ENCODE measurements at regions not wholly inside any gene's neighbourhood (a gene's known extent, or its start where the extent isn't known, plus 50 kb on each side); places are given as distances from the start of the nearest gene placed in this dataset.

DNA sequence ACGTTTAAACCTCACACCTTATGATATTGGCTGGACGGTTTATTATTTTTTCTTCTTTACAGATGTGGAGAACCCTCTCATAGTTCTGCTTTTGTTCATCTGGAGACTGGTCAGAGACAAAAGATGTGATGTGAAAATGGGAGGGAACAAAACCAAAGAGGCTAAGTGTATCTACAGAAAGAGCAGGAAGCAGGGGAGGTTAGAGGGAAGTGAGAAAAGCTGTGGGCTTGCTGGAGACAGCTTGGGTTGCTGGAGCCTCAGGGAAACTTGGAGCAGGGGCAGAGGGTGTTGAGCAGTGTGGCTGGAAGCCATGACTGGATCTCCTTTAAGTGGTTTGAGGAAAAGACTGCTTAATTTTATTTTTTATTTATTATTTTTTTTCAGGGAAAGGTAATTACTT, 79.0 kb upstream of the SNX19 start:
- Histone ChIP-seq H3K36me3 (ENCODE audit: control insufficient read depth, insufficient read depth, low read length) (no peaks in the 10 kb centered on the region), H3K4me3 (ENCODE audit: low read depth, low read length) (no peak overlapping the region), H3K79me2 (no peaks in the 10 kb centered on the region), H3K4me2 (ENCODE audit: low read length) (no peak overlapping the region), H2AFZ (no peak overlapping the region), H3K27me3 (ENCODE audit: control insufficient read depth, insufficient read depth, low read length) (no peaks in the 10 kb centered on the region), H3K9ac (no peak overlapping the region), H3K27ac (no peak overlapping the region), H3K9me3 (ENCODE audit: control insufficient read depth, low read length) (no peaks in the 10 kb centered on the region), H3K4me1 (no peaks in the 10 kb centered on the region)
- TF ChIP-seq, protein P1, sequence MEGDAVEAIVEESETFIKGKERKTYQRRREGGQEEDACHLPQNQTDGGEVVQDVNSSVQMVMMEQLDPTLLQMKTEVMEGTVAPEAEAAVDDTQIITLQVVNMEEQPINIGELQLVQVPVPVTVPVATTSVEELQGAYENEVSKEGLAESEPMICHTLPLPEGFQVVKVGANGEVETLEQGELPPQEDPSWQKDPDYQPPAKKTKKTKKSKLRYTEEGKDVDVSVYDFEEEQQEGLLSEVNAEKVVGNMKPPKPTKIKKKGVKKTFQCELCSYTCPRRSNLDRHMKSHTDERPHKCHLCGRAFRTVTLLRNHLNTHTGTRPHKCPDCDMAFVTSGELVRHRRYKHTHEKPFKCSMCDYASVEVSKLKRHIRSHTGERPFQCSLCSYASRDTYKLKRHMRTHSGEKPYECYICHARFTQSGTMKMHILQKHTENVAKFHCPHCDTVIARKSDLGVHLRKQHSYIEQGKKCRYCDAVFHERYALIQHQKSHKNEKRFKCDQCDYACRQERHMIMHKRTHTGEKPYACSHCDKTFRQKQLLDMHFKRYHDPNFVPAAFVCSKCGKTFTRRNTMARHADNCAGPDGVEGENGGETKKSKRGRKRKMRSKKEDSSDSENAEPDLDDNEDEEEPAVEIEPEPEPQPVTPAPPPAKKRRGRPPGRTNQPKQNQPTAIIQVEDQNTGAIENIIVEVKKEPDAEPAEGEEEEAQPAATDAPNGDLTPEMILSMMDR (IDR thresholded peaks at IDR 0.05), result no peak

DNA sequence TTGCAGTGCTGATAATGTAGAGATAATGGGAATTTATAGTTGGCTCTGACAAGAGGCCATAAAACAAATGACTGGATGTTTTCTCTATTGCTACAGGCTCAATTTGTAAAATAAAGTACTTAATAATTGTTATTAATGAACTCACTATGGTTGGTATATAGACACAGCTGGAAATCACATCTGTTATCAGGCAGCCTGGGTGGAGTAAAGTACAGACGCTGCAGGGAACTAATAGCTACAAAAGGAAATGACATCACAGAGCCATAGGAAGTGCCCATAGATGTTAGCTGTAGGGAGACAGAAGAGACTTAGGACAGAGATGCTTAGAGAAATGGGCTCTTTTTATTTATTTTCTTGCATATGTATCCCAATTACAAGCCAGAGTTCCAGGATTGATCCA, 81.0 kb upstream of the SNX19 start:
- H3K4me2 ChIP-seq (ENCODE audit: low read length), result no peak overlapping the region
- no peaks in the 10 kb centered on the region for H3K9me3 ChIP-seq (ENCODE audit: control insufficient read depth, low read length)
- no peak overlapping the region for H3K9ac ChIP-seq
- no peaks in the 10 kb centered on the region for H3K27me3 ChIP-seq (ENCODE audit: control insufficient read depth, insufficient read depth, low read length)
- H3K36me3 ChIP-seq (ENCODE audit: control insufficient read depth, insufficient read depth, low read length), result no peaks in the 10 kb centered on the region
- H2AFZ ChIP-seq, result no peak overlapping the region
- no peaks in the 10 kb centered on the region for H3K4me1 ChIP-seq
- H3K4me3 ChIP-seq (ENCODE audit: low read depth, low read length), result no peak overlapping the region
- TF ChIP-seq, protein P1 (IDR thresholded peaks at IDR 0.05), result no peak
- H3K79me2 ChIP-seq, result no peaks in the 10 kb centered on the region
- H3K27ac ChIP-seq, result no peak overlapping the region

DNA sequence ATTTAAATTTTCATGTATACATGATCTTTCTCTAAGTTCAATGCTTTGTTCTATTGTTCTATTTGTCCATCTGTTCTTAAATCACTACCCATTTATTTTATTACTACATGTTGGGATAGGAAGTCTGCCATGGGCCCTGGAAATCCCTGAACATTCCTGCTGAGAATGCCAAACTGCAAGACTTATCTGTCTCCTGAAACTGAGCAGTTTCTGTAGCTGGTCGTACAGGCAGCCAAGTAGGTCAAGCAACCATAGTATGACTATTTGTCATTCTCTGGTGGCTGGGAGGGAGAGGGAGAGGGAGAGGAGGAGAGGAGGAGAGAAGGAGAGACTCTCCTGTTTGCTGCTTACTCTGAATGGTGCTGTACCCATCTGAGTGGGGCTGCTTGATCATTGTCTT, 82.8 kb upstream of the SNX19 start:
- H3K36me3 ChIP-seq (ENCODE audit: control insufficient read depth, insufficient read depth, low read length), result no peaks in the 10 kb centered on the region
- H2AFZ ChIP-seq, result no peak overlapping the region
- TF ChIP-seq, protein P1 (IDR thresholded peaks at IDR 0.05), result no peak
- H3K9me3 ChIP-seq (ENCODE audit: control insufficient read depth, low read length), result no peaks in the 10 kb centered on the region
- no peak overlapping the region for H3K27ac ChIP-seq
- H3K4me3 ChIP-seq (ENCODE audit: low read depth, low read length), result no peak overlapping the region
- no peak overlapping the region for H3K4me2 ChIP-seq (ENCODE audit: low read length)
- H3K27me3 ChIP-seq (ENCODE audit: control insufficient read depth, insufficient read depth, low read length), result no peaks in the 10 kb centered on the region
- no peaks in the 10 kb centered on the region for H3K4me1 ChIP-seq
- H3K9ac ChIP-seq, result no peak overlapping the region
- H3K79me2 ChIP-seq, result no peaks in the 10 kb centered on the region

DNA sequence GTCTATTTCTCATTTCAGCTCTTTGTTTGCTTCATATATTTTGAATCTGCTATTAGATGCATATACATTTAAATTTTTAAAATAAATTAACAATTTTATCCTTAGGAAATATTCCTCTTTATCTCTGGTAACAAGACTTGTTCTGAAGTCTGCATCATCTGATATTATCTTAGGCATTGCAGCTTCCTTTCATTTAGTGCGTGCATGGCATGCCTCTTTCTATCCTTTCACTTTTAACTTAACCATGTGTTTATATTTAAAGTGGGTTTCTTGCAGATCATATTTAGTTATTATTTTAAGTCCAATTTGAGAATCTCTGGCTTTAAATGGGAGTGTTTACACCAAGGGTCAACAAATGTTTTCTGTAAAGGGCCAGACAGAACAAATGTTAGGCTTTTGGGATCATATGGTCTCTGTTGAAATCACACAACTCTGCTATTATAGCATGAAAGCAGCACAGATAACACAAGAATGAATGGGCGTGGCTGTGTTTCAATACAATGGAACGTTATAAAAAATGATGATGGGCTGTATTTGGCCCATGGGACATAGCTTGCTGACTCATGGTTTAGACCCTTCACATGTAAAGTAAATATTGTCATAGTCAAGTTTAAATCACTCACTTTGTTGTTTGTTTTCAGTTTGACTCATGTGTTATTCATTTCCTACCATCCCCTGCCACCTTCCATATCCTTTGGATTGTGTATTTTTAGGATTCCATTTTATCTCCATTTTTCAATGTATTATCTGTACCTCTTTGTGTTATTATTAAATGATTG, 83.9 kb upstream of the SNX19 start:
- Histone ChIP-seq H3K9ac (no peak overlapping the region), H3K36me3 (ENCODE audit: control insufficient read depth, insufficient read depth, low read length) (no peaks in the 10 kb centered on the region), H3K27me3 (ENCODE audit: control insufficient read depth, insufficient read depth, low read length) (no peaks in the 10 kb centered on the region), H3K4me2 (ENCODE audit: low read length) (no peak overlapping the region), H3K27ac (no peak overlapping the region), H3K9me3 (ENCODE audit: control insufficient read depth, low read length) (no peaks in the 10 kb centered on the region), H3K4me3 (ENCODE audit: low read depth, low read length) (no peak overlapping the region), H3K4me1 (no peaks in the 10 kb centered on the region), H2AFZ (no peak overlapping the region), H3K79me2 (no peaks in the 10 kb centered on the region)
- TF ChIP-seq, protein P1 (IDR thresholded peaks at IDR 0.05), result no peak

DNA sequence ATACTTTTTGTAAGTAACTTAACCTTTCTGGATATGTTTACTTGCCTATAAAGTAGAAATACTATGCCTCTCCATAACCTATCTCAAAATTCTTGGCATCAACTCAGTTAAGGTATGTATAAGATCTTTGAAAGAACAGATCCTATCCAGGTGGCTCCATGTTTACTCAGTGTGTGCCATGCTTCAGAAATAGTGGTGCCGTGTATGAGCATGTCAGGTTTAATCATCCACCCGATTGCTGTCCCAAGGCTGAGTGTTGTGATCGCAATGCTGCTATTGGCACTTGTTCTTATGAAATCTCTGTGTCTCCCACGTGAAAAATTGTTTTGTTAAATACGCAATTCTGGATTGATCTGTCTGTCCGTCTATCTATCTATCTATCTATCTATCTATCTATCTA, 85.9 kb upstream of the SNX19 start:
- no peak overlapping the region for H2AFZ ChIP-seq
- no peaks in the 10 kb centered on the region for H3K9me3 ChIP-seq (ENCODE audit: control insufficient read depth, low read length)
- no peaks in the 10 kb centered on the region for H3K36me3 ChIP-seq (ENCODE audit: control insufficient read depth, insufficient read depth, low read length)
- no peak overlapping the region for H3K4me3 ChIP-seq (ENCODE audit: low read depth, low read length)
- no peak overlapping the region for H3K27ac ChIP-seq
- H3K27me3 ChIP-seq (ENCODE audit: control insufficient read depth, insufficient read depth, low read length), result no peaks in the 10 kb centered on the region
- TF ChIP-seq, protein P1 (IDR thresholded peaks at IDR 0.05), result no peak
- H3K4me1 ChIP-seq, result no peaks in the 10 kb centered on the region
- no peak overlapping the region for H3K4me2 ChIP-seq (ENCODE audit: low read length)
- H3K9ac ChIP-seq, result no peak overlapping the region
- no peaks in the 10 kb centered on the region for H3K79me2 ChIP-seq

All from parathyroid adenoma (tissue), 2 donors.